ENCODE measurements at regions not wholly inside any gene's neighbourhood (a gene's known extent, or its start where the extent isn't known, plus 50 kb on each side); places are given as distances from the start of the nearest gene placed in this dataset.

DNA sequence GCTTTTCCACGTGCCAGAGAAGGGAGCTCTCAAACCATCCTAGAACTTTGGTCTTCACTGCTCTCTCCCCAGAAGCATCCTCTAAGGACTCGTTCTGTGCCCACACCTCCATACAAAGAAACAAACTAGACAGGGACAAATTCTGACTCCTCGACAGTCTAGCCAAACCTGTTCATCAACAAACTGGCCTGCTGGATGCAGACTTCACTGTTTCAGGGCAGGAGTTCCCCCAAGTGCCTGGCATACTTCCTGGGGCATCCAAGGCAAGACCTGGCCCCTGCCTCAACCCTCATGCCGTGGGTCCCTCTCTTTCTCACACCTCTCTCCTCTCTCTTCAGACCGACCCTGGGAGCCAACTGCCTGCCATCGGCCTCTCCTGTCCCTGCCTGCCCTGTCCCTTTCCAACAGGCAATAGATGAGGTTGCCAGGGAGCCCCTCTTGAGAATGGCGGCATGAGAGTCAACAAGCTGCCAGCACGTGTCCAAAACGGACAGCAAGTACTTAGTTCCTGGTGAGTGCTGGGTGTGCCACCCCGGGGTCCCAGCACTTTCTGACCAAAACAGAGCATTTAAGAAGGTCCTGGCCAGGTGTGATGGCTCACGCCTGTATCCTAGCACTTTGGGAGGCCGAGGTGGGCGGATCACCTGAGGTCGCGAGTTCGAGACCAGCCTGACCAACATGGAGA is 79.1 kb upstream of the HES1 start:
- no peak overlapping the region for H3K4me3 Mint-ChIP-seq
- H3K36me3 Mint-ChIP-seq (ENCODE audit: low read depth), result peaks cover 3% of the 10 kb centered on the region
- peaks cover 35% of the 10 kb centered on the region for H3K4me1 Mint-ChIP-seq
- no peak for TF ChIP-seq CTCF (IDR thresholded peaks at IDR 0.05)
- peaks cover 23% of the 10 kb centered on the region for H3K27me3 Mint-ChIP-seq (ENCODE audit: low read depth, poor library complexity)
- DNase-seq, result no peak
- H3K9me3 Mint-ChIP-seq, result peaks cover 12% of the 10 kb centered on the region
- H3K27ac Mint-ChIP-seq, result no peak overlapping the region

- DNase-seq, result no peak
- H3K36me3 Mint-ChIP-seq (ENCODE audit: low read depth), result no peaks in the 10 kb centered on the region
- H3K4me3 Mint-ChIP-seq, result peak overlapping the region; percentile 64
- no peak for TF ChIP-seq CTCF (IDR thresholded peaks at IDR 0.05)
- H3K4me1 Mint-ChIP-seq, result peaks cover 35% of the 10 kb centered on the region
- peak overlapping the region; percentile 46 for H3K27ac Mint-ChIP-seq
- peaks cover 20% of the 10 kb centered on the region for H3K27me3 Mint-ChIP-seq (ENCODE audit: low read depth, poor library complexity)
- peaks cover 6% of the 10 kb centered on the region for H3K9me3 Mint-ChIP-seq
Measured at GRCh38 chr3:194057570-194058188, 78.3 kb upstream of the HES1 start.

DNA sequence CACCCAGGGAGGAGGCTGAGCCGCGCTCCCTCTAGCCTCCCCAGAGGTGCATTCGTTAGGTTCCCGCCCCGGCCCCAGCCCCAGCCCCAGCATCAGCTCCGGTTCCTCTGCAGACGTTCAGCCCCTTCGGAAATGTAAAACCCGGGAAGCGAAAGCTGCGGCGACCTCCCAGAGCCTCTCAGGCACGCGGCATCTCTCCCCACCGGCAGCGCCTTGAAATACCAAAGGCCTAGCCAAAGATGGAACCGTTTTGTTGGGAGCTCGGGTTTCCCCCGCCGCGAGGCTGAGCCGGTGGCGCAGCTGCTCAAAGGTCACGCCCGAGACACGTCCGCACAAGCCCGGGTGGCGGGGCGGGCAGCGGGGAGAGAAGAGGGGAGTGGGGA is 77.8 kb upstream of the HES1 start:
- H3K4me1 Mint-ChIP-seq, result peaks cover 33% of the 10 kb centered on the region
- peaks cover 19% of the 10 kb centered on the region for H3K27me3 Mint-ChIP-seq (ENCODE audit: low read depth, poor library complexity)
- H3K9me3 Mint-ChIP-seq, result peaks cover 2% of the 10 kb centered on the region
- H3K36me3 Mint-ChIP-seq (ENCODE audit: low read depth), result no peaks in the 10 kb centered on the region
- H3K27ac Mint-ChIP-seq, result peak overlapping the region; percentile 46
- no peak for TF ChIP-seq CTCF (IDR thresholded peaks at IDR 0.05)
- DNase-seq, result peak; percentile 82
- peak overlapping the region; percentile 64 for H3K4me3 Mint-ChIP-seq

GRCh38 chr3:194058753-194059152 is 77.2 kb upstream of the HES1 start:
- no peak overlapping the region for H3K4me3 Mint-ChIP-seq
- DNase-seq, result no peak
- TF ChIP-seq CTCF (IDR thresholded peaks at IDR 0.05), result no peak

GRCh38 chr3:194061421-194062030 is 74.4 kb upstream of the HES1 start:
- H3K4me3 Mint-ChIP-seq, result no peak overlapping the region
- peaks cover 18% of the 10 kb centered on the region for H3K27me3 Mint-ChIP-seq (ENCODE audit: low read depth, poor library complexity)
- H3K4me1 Mint-ChIP-seq, result peaks cover 43% of the 10 kb centered on the region
- H3K9me3 Mint-ChIP-seq, result peaks cover 8% of the 10 kb centered on the region
- no peak for TF ChIP-seq CTCF (IDR thresholded peaks at IDR 0.05)
- no peak overlapping the region for H3K27ac Mint-ChIP-seq
- no peak for DNase-seq
- H3K36me3 Mint-ChIP-seq (ENCODE audit: low read depth), result peaks cover 6% of the 10 kb centered on the region

More at GRCh38 chr3:194058753-194059152, 77.2 kb upstream of the HES1 start:
- peaks cover 37% of the 10 kb centered on the region for H3K4me1 Mint-ChIP-seq
- no peaks in the 10 kb centered on the region for H3K36me3 Mint-ChIP-seq (ENCODE audit: low read depth)
- no peaks in the 10 kb centered on the region for H3K9me3 Mint-ChIP-seq
- H3K27me3 Mint-ChIP-seq (ENCODE audit: low read depth, poor library complexity), result peaks cover 19% of the 10 kb centered on the region
- no peak overlapping the region for H3K27ac Mint-ChIP-seq

Measured in nephron progenitor cell (in vitro differentiated cells).